ENCODE measurements at regions not wholly inside any gene's neighbourhood (a gene's known extent, or its start where the extent isn't known, plus 50 kb on each side); places are given as distances from the start of the nearest gene placed in this dataset.

GRCh38 chr3:154799800-154800199, 280.3 kb upstream of the MME start:
- TF ChIP-seq POLR2AphosphoS5 (IDR thresholded peaks at IDR 0.05; ENCODE audit: low read depth, low read length) (no peak), SPI1 (IDR thresholded peaks at IDR 0.05; ENCODE audit: low read depth, low read length) (no peak), POLR2A (IDR thresholded peaks at IDR 0.05; ENCODE audit: low read depth, low read length) (no peak), TAF1 (IDR thresholded peaks at IDR 0.05; ENCODE audit: low read depth, low read length) (no peak), PAX5 (IDR thresholded peaks at IDR 0.05; ENCODE audit: insufficient read depth, low read length, severe bottlenecking) (no peak)
